Fibroblast of upper back skin (primary cell): ENCODE measurements at regions not wholly inside any gene's neighbourhood (a gene's known extent, or its start where the extent isn't known, plus 50 kb on each side); places are given as distances from the start of the nearest gene placed in this dataset.

ENCODE experiments used
- DNase-seq: peaks from one replicate; pipeline ENCODE4 v3.0.0-alpha.2; 2013

- DNase-seq = peak; percentile 25
These were observed 211.7 kb downstream of the ABHD5 start for GRCh38 chr3:43902415-43902814.

GRCh38 chr3:43905157-43905556 is 214.4 kb downstream of the ABHD5 start:
- DNase-seq = no peak

DNA sequence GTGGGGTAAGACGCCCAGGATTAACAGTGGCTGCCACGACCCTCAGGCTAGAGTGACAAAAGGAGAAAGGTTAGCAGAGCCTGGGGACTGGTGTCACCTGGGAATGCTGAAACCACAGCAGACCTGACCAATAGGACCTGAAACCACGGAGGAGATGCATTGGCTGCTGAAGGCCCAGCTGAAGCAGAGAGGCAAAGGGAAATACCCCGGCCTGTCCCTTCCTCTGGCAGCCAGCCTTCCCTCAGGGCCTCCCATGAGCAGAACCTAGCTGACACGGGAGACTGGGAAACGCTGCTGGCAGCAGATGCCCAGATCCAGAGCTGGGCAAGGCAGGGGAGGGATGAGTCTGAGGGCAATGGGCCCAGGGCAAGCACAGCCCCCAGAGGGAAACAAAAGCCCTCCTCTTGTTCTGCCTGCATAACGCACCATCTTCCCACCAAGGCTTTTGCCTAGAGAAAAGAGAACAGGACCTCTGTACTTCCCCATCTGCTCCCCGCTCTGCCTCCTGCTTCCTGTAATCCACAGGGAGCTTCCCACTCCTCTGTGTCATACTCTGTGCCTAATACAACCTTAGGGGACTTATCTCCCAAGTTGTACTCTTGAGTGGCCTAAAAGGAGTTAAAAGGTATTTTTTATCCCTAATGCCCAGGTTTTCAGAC is 216.2 kb downstream of the ABHD5 start:
- DNase-seq = no peak

GRCh38 chr3:43907508-43907858 is 216.7 kb downstream of the ABHD5 start:
- no peak for DNase-seq

DNA sequence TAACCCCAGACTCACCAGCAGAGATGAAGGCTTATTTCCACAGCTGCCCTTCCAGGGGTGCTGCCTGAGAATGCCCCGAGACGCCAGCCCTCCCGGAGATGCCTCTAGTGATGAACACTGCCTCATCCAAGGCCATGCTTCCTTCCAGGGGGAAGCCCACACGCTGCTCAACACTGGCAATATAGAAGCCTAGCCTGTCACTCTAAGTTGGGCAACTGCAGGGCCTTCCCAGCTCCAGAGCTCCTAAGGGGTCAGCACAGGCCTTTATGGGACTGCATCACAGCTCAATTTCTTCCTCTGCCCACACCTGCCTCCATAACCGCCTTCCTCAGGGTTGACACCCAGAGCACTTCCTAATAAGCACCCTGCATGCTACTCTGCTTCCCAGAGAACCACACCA is 217.7 kb downstream of the ABHD5 start:
- no peak for DNase-seq

DNA sequence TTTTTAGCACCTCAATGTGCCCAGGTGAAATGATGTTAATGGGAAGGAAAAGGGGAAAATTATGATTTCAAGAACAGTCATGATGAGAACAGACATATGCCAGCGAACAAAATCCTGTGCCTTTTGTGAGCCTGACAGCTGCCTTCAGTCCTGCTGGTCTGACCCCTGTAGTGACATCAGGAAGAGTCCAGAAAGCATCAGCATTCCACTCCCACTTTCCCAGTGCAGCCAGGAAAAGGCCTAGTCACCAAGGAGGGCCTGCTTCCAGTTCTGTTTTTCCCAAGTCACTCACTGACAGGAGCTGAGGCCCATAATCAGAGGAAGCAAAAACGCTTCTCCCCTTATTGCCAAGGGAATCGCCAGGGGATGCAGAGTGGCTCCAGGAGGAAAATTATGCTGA is 218.4 kb downstream of the ABHD5 start:
- no peak for DNase-seq

DNA sequence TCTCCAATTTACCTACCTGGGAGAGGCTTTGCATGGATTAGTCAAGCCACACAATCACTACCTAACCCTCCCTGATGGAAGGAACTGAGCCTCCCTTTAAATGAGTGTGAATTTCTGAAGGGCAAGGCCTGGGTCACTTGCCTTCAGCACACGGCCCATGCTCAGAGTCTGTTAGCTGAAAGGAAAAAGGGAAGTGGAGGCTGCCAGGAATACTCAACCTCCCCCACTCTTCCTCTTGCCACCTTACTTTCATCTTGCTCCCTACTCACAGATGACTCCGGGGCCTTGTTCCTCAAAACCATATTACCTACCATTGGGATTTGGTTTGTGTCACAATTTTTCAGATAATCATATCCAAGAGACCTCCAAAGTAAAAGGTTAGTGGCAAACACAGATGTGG is 220.0 kb downstream of the ABHD5 start:
- DNase-seq = no peak

- DNase-seq = no peak
These were observed 222.6 kb downstream of the ABHD5 start for GRCh38 chr3:43913036-43913948.

DNA sequence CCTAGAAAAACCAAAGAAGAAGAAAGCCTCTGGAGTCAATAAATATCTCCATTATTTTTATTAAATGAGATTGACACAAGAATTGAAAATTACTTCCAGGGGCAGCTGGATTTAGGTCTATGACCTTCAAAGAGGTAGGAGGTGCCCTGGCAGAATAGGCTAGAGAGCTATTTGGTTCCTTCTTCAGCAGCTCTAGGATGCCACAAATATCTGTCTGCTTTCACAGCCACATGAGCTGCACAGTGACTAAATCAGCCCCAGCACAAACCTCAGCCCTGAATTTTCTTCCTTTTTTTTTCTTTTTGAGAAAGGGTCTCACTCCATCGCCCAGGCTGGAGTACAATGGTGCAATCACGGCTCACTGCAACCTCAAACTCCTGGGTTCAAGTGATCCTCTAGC is 223.5 kb downstream of the ABHD5 start:
- no peak for DNase-seq

DNA sequence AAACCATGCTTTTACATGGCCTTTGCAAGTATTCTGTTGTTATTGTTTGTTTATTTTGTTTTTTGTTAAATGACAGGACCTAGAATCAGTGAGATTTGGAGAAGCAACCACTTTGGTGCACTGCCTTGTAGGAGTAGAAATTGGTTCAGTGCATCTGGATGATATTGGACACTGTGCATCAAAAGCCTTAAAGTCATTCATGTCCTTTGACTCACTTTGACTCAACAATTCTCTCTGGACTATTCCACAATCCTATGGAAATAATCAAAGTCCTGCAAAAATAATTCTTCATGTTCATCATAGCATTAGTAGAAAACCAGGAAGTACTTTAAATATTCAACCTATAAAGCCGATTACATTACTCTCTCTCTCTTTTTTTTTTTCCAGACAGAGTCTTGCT is 224.8 kb downstream of the ABHD5 start:
- no peak for DNase-seq

DNA sequence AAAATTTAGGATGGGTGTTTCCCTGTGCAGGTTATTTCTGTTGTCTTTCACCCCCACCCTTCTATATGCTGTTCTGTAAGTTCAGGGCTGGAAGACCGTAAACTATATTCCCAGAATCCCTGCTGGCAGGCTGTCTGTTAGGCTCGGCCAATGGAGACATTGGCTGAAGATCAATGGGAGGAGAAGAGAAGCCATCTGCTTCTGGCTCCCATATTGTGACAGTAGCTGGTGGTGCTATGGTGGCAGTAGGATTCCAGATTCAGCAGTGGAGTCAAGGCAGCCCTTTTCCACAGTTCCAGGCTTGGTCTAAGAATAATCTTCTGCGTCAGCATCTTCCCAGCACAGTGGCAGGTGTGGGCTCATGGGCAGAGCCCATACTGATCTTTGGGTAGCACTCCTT is 226.6 kb downstream of the ABHD5 start:
- DNase-seq = no peak

DNA sequence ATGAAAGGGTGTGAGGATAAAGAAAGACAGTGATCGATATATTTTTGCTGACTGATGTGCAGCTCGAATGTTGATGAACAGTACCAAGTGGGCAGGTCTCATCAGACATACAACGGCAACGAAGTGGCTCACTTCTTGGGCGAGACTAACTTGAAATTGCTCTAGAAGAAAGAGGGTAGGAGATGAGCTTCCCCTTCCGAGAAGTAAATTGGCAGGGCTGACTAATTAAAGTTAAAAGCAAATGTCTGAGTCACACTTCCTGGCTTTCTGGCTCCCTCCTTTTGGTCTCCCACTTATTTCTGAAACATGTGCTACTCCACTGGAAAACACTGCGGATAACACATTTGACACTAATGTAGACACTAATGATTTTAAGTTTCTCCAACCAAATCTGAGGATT is 228.3 kb downstream of the ABHD5 start:
- peak; percentile 24 for DNase-seq

DNA sequence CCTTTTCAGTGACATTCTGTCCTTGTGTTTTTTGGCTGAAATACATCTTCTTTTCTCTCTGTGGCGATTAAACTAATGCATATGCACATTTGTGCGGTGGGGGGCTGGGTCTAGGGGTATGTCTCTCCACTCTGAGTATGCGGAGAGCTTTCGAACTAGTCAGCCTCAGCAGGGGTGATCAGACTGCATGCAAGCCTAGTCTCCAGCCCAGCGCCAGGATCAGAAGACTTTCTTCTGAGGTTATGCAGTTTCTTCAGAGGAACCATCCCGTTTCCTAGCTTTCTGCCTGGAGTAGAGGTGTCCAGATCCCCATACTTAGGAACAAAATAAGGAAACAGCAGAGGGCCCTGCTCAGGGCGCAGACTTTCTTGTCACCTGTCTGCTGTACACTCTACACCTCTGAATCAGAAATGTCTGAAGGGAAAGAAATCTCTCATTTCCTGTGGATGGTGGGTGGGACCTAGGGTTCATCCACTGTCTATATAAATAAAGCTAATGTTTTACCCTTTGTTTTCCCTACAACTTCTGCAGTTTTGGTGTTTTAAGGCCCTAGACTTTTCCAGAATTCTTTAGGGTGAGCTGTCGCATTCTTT is 230.4 kb downstream of the ABHD5 start:
- DNase-seq = no peak

DNA sequence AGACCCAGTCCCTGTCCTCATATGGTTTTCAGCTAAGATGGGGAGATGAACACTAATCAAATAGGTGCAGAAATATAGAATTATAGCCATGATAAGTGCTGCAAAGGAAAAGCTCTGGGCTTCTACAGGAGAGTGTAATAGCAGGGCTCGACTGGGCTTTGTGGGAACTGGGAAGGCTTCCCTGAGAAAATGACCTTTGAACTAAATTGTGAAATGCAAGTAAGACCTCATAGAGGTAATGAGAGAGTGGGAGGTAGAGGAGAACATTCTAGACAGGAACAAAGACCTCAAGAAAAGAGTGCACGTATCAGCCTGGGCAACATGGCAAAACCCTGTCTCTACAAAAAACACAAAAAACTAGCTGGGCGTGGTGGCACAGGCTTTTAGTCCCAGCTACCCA is 231.6 kb downstream of the ABHD5 start:
- no peak for DNase-seq

- DNase-seq = no peak
These were observed 232.6 kb downstream of the ABHD5 start for GRCh38 chr3:43923104-43923882.

- DNase-seq = no peak
These were observed 235.3 kb downstream of the ABHD5 start for GRCh38 chr3:43926055-43926454.

- peak; percentile 54 for DNase-seq
These were observed 242.2 kb downstream of the ABHD5 start for GRCh38 chr3:43932921-43933320.

GRCh38 chr3:43948013-43948412 is 257.3 kb downstream of the ABHD5 start:
- no peak for DNase-seq

DNA sequence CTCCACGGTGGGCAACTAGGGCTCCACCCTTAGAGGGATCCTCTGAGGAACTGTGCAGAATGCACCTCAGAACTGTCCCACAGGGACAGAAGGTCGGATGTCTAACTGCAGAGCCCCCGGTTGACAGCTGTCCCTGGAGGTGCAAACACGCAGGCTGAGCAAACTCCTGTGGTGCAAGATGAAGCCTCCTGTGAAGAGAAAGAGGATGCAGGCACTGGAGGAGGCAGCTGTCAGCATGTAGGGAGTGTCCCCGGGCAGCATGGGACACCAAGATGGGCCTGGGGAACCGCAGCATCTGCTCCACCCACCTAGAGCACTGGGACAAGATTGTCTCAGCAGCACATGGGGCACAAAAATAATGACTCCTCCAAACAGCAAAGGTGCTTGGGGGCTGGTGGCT is 258.9 kb downstream of the ABHD5 start:
- DNase-seq = no peak

GRCh38 chr3:43950775-43951174 is 260.0 kb downstream of the ABHD5 start:
- no peak for DNase-seq

DNA sequence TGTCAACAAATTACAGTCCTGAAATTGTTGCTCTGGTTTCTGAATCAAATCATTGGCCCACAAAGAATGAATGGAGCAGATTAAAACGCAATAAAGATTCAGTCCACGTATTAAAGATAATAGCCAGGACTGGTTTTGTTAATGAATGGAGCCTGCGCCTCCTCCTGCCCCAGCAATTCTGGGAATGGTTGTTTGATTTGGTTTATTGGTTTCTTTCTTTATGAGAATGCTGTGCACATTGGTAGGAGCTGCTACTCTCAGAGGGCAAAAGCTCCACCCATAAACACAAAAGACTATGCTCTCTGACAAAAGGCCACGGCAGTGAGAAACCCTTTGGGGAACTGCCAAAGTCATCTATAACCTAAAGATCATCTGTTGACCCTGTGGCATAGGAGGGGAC is 261.1 kb downstream of the ABHD5 start:
- DNase-seq = no peak

GRCh38 chr3:43953380-43953779 is 262.6 kb downstream of the ABHD5 start:
- no peak for DNase-seq
